Daoy (cell line): ENCODE measurements at regions not wholly inside any gene's neighbourhood (a gene's known extent, or its start where the extent isn't known, plus 50 kb on each side); places are given as distances from the start of the nearest gene placed in this dataset.

Source experiments
- DNase-seq: peaks from one replicate; pipeline ENCODE4 v3.0.0-alpha.2; 2015; ENCODE audit warnings: low read depth

DNA sequence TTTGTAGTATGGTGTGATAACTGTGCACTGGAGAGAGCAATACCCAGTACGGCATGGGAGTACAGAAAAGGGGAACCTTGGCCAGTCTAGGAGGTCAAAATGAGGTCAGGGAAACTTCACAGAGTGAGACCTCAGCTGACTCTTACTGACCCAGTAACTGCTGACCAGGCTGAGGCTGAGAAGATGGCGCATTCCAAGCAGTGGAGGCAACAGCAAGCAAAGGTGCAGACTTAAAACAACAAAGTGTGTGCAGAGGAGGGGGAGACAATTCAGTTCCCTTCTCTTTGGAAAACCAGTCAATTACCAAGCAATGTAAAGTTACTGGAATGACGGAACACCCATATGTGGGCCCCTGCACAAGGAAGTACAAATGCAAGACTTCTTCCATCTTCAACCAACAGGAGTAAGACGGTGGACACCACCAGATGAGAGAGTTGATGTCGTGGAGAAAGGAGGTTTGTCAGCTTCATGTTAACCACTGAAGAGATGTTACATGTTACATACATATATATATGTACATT lies 54.6 kb upstream of the PRDX6 start:
- no peak for DNase-seq

DNA sequence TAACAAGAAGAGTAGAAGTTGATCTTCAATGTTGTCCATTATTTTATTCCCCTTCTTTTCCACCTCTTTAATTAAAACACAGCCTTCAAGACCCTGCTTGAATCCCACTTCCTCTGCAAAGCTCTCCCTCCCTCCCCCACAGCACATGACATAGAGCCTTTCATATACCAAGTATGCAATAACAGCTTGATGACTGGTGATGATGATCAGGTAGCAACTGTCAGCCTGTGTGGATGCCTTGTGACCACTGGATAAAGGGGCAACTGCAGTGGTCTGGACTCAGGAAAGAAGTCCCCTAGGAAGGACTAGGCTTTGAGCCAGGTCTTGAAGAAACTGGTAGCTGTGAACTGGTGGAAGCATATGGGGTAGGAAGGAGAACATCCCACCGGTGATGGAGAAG lies 53.8 kb upstream of the PRDX6 start:
- no peak for DNase-seq

DNA sequence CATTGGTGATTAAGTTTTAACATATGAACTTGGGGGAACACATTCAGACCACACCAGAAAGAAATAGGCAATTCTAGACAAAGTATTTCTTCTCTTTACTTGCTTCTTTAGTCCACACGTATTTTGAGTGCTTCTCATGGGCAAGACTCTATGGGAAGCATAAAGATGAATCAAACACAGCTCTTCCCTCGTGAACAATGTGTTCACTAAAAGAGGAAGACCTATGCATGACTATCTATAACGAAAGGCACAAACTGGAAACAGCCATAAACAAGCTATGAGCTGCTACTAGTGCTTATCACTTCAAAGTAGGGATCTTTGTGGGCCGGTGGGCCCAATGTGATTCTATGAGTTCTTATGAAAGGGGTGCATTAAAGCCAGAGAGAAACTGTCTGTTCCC lies 53.0 kb upstream of the PRDX6 start:
- DNase-seq, result no peak

DNA sequence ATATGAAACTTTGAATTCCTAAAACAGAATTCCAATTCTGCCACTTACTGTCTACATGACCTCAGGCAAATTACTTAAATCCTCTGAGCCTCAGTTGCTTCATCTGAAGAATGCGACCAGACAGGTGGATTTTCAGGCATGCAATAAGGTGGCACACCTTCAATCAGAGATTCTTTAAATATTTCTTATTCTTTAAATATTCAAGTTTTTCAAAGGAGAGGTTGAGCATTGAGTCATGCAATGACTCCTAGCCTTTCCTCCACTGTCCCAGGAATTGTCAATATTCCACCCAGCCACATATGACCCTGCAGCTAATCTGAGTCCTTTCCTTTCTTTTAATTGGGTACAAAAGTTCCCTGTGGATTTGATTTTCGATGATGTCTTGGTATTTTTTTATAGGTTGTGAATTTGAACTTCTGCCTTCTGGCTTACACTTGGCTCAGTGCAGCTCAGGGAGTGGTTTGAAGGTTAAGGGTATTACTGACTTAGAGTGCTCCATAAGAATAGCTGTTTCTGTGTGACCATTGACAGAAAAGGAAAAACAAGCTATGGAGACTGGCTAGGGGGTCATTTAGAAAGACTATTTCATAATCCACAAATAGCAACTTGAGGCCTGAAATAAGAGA lies 52.2 kb upstream of the PRDX6 start:
- DNase-seq, result no peak

DNA sequence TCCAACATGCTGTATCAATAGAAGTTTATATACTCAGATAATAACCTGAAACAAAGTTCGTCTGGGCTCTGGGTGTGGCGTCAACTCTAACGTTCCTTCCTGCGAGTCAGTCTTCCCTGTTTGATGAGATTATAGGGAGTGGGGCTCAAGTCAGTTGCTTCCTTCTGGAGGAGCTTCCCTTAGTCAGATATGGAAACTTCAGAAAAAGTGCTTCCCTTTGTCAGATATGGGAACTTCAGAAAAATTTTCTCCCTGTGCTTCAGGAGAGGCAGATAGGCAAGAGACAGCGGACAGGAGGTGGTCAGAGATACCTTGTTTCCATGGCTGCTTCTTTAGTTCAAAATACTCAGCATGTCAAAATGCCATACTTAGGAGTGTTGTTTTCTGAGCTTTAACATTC lies 51.1 kb upstream of the PRDX6 start:
- DNase-seq, result no peak

- no peak for DNase-seq
These were observed 49.7 kb upstream of the PRDX6 start for GRCh38 chr1:173427146-173428054.
